Left ventricle myocardium superior (tissue), 1 donor: ENCODE measurements at regions not wholly inside any gene's neighbourhood (a gene's known extent, or its start where the extent isn't known, plus 50 kb on each side); places are given as distances from the start of the nearest gene placed in this dataset.
A peak's percentile ranks its signal among the peaks of the same experiment; 100 is the strongest.
"Not testable (repeated sequence)": the region's sequence is repeated elsewhere in the genome, so short reads cannot be mapped to it uniquely, and the experiment has no call there.

Source experiments
- ATAC-seq: fragments of 200-7000 bp; cut with Tn5 transposase; one replicate; pipeline ENCODE4 v1.9.1; 2020; ENCODE audit warnings: mild to moderate bottlenecking, moderate library complexity
- DNase-seq: peaks from one replicate; pipeline ENCODE4 v3.0.0-alpha.2; 2020
- intact Hi-C: fragments of 100-400 bp; cut with micrococcal nuclease; formaldehyde crosslinking; loops from one replicate; pipeline ENCODE4 v1.11.0; 2022
- donor health status: DM: no; HTN: yes; CAD: no; lungs with severe emphysema.

DNA sequence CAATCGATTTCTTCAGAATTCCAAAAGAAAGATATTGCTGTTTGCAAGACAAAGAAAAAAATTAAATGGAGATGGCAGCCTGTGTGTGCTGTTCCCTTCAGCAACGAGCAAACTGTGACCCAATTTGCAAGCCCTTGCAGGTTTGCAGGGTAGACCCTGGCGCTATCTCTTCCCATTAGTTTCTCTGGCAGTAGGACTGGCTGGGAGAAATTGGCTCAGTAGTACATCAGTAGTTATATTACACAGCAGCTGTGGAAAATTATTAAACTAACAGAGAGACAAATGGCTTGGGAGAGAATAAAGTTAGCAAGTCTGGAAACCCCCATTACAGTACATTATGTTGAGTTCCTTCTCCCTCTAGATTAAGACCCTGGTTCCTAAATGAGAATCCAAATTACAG lies 116.4 kb upstream of the ITGB1 start:
- intact Hi-C loops = no loop called here
- no peak for DNase-seq
- ATAC-seq = peak; percentile 70

DNA sequence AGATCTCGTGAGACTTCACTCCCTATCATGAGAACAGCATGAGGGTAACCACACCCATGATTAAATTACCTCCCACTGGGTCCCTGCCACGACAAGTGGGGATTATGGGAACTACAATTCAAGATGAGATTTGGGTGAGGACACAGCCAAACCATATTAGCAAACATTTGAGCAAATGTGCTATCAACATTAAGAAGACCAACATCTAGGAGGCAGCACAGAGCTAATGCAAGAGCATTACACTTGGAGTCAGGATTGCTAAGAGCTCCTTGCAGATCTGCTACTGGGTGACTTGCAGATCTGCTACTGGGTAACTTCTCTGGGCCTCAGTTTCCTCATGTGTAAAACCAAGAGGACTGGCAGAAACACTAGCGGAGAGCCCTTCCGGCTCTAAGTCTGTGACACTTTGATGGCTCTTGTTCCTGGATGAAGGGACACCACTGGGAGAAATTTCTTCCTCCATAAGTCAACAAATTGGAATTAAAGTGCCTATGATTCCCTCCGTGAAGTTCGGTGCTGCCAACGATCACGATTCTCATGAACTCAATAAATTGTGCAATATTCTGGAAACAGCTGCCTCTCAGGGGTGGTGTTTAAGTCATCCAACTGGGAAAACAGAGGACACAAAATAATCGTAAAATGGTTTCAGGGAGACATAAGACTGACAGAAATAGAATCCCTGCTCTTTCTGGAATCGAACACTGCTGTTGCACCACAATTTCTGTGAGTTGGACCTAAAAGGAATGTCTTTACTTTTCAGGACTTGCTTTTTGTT lies 115.8 kb upstream of the ITGB1 start:
- intact Hi-C loops = no loop called here
- no peak for DNase-seq
- peak; percentile 77 for ATAC-seq

DNA sequence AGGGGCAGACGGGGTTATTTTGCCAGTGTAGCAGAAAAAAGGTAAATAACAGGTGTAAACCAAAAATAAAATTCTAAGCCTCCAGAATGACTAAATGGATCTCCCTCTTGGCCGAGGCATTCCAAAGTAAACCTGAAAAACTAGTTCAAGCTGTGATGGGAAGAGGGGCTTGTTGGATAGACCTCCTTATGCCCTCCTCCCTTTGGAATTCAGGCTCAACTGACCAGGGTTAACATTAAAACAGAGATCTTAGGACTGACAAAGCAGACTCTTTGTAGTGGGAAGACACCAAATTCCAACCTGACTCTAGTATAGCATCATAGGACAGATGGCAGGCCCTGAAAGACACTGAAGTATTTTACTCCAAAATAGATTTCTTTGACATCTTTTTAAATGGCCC lies 113.8 kb upstream of the ITGB1 start:
- ATAC-seq = no peak
- intact Hi-C loops = no loop called here
- no peak for DNase-seq

DNA sequence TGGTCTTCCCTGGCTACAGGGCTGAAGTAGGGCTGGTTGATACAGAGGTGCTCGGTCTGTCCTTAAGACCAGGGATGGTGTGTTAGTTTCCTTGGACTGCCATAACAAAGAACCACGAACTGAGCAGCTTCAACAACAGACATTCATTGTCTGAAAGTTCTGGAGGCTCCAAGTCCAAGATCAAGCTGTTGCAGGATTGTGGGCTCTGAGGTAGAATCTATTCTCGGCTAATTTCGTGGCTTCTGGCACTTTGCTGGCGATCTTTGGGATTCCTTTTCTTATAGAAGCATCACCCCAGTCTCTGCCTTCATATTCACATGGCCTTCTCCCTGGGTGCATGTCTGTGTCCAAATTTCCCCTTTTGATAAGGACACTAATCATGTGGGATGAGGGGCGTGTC lies 112.1 kb upstream of the ITGB1 start:
- ATAC-seq (no peak), DNase-seq (no peak)
- intact Hi-C loops = no loop called here

DNA sequence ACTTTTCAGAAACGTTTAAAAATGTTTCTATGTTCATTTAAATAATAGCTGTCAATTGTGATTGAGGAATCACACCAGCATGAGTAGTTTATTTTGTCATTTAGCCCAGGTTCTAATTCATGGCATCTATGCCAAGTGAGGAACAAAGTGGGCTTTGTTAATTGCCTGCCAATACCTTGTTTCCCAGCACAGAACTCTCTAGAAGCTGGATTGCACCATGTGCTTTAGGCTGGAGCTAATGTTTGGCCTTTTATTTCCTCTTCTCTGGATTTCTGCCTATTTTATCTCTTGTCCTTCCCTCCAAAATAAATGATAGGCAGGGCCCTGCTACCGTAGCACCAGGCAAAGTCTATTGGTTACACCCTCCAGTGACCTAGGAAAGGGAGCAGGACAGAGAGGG lies 109.9 kb upstream of the ITGB1 start:
- DNase-seq = no peak
- intact Hi-C loops = no loop called here
- no peak for ATAC-seq

DNA sequence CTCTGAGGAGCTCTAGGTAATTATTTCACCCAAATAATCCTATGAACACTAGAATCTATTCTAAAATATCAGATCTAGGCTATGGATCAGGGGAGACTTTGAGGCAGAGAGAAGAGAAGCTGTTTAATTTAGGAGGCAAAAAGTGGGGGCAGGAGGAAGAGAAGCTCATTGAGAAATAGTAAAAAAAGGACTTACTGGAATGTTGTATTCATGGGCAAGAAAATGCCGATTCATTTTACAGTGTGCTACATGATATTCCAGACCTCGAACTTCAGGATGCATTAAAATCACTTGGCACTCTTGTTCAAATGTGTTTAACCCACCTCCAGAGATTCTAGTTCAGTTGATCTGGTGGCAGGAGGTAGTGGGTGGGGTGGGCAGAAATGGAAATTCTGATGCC lies 109.5 kb upstream of the ITGB1 start:
- ATAC-seq = no peak
- intact Hi-C loops = no loop called here
- DNase-seq = no peak

DNA sequence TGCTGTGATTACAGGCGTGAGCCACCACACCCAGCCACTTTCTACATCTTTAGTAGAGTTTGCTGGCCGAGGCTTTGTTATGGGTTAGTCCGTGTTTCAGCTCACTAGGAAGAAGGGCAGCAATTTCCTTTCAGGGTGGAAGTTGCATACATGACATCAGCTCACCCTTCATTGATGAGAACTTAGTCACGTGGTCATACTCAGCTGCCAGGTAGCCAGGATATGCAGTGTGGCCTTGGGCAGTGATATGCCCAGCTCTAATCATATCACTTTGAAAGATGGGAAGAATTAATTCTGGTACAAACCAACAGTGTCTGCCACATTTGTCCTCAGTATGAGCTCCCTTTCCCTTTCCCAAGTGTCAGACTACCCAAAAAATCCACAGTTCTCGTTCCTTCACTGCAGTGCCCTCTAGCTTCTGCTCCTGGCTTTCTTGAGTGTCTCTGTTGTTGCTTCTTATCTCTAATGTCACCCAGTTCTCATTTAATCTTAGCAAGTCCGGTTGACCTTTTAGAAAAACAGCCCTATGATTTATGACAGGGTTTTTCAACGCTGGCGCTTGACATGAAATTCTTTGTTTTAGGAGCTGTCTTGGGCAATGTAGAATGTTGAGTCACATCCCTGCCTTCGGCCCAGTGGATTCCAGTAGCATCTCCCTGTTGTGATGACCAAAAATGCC lies 108.7 kb upstream of the ITGB1 start:
- ATAC-seq (no peak), DNase-seq (no peak)
- intact Hi-C loops = no loop called here

DNA sequence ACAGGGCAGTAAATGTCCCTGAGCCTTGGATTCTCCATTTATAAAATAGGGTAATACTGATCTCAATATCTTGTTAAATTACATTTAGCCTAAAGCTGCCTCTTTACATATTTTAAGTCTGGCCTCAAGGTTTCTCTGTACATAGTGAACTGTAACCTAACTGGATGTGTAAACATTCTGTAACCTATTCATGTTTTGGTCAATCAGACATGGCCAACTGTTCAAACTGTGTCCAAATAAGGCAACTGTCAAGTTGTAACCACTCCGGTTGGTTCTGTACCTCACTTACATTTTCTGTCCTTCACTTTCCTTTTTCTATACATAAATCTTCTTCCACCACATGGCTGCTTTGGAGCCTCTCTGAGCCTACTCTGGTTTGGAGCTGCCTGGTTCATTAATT lies 107.1 kb upstream of the ITGB1 start:
- intact Hi-C loops = no loop called here
- DNase-seq (no peak), ATAC-seq (no peak)

DNA sequence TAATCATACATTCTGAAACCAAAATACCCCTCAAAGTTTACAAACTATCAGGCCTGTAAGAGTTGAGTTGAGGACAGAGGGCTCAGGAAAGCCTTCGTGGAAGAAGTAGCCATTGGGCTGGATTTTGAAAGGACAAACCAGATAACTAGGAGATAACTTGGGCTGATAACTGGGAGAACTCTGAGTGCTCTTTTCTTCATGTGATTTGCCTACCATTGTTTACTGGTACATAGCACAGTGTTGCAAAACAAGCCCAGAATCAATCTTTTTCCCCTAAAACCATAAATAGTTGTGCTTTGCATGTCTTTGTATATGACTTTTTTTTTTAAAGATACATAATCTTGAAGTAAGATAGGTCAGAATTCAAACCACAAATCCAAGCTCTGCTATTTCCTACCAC lies 106.7 kb upstream of the ITGB1 start:
- intact Hi-C loops = no loop called here
- DNase-seq (no peak), ATAC-seq (no peak)

DNA sequence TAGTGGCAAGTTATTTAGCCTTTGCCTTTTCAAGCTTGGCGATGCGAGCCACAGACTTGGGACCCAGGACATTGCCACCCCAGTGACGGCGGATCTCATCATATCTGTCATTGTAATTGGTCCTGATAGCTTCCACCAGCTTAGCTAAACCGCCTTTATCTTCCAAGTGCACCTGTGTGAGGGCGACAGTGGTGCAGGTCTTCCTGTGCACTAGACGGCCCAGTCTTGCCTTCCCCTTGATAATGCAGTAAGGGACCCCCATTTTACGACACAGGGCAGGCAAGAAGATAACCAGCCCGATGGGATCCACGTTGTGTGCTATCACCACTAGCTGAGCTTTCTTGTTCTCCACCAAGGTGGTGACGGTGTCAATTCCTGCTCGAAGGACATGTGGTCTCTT lies 99.6 kb upstream of the ITGB1 start:
- intact Hi-C loops = no loop called here
- ATAC-seq (no peak), DNase-seq (no peak)

DNA sequence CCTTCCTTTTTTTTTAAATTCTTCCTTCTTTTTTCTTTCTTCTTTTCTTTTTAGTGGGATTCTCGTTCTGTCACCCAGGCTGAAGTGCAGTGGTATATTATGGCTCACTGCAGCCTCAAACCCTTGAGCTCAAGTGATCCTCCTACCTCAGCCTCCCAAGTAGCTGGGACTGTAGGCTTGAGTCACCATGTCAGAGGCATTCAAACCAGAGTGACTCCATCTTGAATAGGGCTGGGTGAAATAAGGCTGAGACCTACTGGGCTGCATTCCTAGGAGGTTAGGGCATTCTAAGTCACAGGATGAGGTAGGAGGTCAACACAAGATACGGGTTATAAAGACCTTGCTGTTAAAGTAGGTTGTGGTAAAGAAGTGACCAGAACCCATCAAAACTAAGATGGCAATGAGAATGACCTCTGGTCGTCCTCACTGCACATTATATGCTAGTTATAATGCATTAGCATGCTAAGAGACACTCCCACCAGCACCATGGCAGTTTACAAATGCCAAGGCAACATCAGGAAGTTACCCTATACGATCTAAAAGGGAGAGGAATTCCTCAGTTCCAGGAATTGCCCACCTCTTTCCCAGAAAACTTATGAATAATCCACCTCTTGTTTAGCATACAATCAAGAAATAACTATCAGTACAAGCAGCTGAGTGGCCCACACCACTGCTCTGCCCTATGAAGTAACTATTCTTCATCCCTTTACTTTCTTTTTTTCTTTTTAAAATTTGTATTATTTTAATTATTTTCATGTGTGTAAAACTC lies 99.0 kb upstream of the ITGB1 start:
- ATAC-seq = no peak
- intact Hi-C loops = no loop called here
- DNase-seq = no peak

DNA sequence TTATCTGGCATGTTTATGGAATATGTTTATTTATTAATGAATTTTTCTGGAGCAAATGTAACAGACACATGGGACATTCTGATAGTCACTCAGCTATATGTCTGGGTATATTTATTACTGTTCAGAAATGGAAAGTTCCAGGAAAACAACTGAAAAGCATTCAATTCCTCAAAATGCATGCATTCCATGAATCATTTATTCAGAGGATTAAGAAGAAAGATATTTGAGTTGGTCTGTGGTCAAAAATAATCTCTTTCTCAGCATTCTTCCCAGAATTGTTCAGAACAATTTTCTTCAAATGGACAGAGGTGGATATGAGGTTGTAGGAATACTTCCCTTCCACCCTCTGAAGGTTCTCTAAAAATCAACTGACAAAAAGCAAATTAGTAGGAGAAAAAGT lies 97.6 kb upstream of the ITGB1 start:
- ATAC-seq = no peak
- intact Hi-C loops = no loop called here

DNA sequence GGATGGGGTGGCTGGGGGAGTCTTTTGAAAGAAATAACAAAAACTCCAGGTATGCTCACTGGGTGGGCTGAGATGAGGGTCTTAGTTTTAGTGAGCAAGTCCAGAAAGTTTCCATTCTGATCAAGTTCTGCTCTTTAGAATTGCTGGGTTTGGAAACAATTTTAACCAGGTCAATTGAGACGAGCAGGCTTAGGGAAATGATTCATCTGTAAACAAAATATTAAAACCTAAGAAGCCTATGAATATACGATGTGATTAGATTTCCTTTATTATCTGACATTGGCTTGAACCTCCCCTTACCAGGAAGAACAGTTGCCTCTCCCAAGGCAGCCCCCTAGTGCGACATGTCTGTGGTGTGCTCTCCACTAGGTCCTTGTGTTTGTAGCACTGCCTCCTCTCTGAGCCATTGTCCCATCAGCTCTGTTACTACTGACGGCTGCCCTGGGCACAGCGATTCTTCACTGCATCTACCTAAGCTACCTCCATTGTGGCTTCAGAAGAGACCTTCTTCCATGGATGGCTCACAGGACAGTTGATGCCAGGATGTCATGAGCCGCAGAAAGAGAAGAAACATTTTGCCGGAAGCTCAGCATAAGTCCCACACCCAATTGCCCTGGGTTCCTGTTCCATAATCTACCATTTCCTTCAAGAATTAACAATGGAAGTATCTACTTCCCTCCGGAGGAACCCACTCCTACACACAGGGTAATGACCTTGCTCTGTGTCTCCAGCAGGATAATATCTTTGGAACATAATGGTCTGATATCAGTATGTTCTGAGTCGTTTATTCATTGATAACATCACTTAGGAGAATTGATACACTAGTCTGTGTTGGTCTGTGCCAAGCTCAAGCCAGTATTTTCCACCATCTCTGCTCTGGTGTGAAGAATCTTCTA lies 95.1 kb upstream of the ITGB1 start:
- intact Hi-C loops = no loop called here
- ATAC-seq (no peak), DNase-seq (no peak)

More for the DNA sequence above, 97.6 kb upstream of the ITGB1 start:
- no peak for DNase-seq

DNA sequence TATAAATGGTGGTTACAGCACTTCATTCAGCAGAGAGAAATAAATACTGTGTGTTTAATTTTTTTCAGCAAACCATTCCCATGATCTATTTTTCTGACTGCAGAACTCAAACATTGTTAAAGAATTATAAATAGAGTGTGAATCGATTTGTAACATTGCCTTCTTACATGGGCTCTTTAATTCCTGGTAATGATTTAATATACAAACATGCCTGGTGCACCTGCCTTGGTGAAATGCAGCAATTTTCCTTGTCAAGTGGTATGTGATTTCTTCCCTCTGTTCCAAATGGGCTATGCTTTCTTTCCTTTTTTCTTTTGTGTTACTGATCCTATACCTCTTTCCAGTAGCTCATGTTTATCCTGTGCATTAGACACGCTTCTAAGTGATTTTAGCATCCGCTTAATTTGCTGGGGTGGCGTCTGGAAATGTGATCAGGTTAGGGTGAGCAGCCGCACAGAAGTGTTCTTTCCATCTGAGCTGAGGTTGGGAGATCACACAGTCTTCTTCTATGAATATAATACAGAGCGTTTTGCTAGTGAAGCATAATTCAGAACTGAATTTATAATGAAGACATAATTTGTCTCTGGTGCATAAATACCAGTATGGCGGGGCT lies 94.3 kb upstream of the ITGB1 start:
- ATAC-seq (no peak), DNase-seq (no peak)
- intact Hi-C loops = no loop called here

DNA sequence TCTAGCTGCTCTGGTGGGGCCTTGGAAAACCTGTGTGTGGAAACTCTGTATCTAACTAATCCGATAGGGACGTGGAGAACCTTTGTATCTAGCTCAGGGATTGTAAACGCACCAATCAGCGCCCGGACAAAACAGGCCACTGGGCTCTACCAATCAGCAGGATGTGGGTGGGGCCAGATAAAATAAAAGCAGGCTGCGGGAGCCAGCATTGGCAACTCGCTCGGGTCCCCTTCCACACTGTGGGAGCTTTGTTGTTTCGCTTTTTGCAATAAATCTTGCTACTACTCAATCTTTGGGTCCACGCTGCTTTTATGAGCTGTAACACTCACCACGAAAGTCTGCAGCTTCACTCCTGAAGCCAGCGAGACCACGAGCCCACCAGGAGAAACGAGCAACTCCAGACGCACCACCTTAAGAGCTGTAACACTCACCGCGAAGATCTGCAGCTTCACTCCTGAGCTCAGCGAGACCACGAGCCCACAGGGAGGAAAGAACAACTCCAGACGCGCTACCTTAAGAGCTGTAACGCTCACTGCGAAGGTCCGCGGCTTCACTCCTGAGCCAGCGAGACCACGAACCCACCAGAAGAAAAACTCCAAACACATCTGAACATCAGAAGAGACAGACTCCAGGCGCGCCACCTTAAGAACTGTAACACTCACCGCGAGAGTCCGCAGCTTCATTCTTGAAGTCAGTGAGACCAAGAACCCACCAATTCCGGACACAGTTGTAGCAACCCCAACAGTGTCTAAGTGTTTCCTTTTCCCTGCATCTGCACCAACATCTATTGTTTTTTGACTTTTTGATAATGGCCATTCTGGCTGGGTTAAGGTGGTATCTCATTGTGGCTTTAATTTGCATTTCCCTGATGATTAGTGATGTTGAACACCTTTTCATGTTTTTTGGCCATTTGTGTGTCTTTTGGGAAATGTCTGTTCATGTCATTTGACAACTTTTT lies 92.2 kb upstream of the ITGB1 start:
- ATAC-seq, DNase-seq, intact Hi-C loops: not testable (repeated sequence)

DNA sequence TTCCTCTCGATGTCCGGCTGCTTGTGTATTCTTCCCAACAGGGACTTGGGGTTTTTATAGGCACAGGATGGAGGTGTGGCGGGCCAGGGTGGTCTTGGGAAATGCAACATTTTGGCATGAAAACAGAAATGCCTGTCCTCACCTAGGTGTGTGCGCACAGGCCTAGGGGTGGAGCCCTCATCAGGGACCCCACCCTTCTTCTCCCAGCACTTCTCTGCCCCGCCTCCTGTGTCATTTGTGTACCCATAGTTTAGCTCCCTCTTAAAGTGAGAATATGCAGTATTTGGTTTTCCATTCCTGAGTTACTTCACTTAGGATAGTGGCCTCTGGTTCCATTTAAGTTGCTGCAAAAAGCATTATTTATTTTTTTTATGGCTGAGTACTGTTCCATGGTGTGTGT lies 90.2 kb upstream of the ITGB1 start:
- no peak for DNase-seq
- intact Hi-C loops = no loop called here

DNA sequence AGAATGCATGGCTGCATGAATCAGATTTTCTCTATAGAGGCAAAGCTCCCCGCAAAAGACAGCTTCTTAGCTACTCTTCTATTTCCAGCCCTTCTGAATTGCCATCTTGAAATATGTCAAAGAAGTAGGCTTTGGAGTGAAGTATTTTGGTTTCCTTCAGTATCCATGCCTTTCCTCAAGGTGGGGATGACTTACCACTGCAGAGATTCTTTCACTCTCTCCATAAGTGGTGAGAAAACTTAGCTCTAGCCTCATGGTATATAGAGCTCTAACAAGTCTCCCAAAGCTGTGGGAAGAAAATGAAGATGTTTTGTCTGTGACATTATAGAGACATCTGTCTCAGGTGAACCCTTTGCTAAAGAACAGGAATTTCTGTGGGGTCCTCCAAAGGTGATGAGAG lies 89.6 kb upstream of the ITGB1 start:
- ATAC-seq (no peak), DNase-seq (no peak)
- intact Hi-C loops = no loop called here

More for the DNA sequence above, 90.2 kb upstream of the ITGB1 start:
- no peak for ATAC-seq

DNA sequence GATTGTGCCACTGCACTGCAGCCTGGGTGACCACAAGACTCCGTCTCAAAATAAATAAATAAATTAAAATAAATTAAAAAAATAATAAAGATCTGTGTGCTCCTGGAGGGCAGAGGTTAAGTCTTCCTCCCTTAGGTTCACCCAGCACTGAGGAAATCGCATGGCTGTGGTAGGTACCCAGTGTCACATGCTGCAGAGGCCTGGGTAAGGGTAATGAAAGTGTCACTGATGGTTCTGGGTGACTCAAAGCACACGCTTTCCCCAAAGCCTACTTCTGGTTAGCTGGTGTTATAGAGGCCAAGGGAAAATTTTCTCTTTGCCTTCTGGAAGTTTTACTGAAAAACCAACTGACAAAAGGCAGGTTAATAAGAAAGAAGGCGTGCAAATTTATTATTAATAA lies 88.8 kb upstream of the ITGB1 start:
- DNase-seq (no peak), ATAC-seq (no peak)
- intact Hi-C loops = no loop called here
